Cerebellar cortex (tissue), 1 donor: ENCODE measurements at regions not wholly inside any gene's neighbourhood (a gene's known extent, or its start where the extent isn't known, plus 50 kb on each side); places are given as distances from the start of the nearest gene placed in this dataset.
"Not testable (repeated sequence)": the region's sequence is repeated elsewhere in the genome, so short reads cannot be mapped to it uniquely, and the experiment has no call there.

Experiments
- DNase-seq: peaks from one replicate; pipeline ENCODE4 v3.0.0-alpha.2; 2015; ENCODE audit warnings: low spot score

DNA sequence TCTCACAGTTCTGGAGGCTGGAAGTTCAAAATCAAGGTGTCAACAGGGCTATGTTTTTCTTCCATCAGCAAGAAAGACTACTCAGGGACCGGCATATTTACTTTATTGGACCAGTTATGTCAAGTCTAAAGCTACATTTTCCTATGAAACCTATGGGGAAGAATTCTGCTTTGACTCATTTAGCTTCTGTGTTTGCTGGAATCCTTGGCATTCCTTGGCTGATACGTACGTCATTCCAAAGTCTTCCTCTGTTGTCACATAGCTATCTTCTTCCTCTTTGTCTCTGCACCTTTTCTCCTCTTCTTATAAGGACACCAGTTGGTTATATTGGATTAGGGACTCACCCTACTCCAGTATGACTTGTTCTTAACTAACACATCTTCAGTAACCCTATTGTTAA is 137.4 kb upstream of the FBXO11 start:
- no peak for DNase-seq

DNA sequence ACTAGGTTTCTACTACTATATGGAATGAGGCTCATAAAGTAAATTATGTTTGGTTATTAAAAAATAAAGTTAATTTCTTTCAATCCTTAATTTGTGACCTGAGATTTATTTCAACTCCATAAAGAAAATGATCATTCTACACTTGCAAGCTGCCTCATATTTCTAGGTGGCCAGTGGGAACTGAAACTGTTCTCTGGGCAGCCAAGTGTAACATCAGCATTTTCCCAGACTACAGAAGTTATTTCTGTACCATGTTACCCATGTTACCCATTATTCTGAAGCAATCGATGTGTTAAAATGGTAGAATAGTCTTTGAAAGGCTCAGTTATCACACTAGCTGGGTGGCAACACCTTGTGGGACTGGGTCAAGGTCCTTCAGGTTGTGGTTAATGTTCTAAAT is 139.3 kb upstream of the FBXO11 start:
- DNase-seq = no peak

DNA sequence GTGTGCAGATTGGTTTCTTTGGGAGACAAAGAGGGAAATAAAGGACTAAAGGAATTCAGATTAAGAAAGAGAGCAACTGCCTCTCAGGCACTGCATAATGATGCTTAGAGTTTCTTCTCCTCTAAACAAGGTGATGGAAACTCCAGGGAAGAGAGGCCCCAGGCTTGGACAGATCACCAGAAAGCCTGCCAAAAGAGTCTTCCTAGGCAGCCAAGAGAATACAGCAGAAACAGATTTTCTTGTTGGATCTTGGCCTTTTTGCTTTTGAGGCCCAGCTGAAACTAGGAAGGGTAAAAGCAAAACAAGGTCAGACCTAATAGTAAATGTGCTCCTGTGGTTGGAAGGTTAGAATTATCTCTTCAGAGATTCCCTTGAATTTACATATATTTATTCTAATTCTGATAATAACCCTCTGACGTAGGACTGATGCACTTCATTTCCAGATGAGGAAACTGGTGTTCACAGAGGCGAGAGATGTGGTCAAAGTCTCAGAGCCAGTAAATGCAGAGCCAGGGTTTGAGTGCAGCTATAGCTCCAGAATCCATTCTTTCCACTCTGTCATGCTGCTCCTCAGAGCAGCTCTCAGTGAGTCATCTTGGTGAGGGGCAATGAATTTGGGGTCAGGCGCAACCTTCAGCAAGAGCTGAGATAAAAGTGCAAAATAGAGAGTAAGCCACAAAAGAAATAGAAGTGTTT is 142.3 kb upstream of the FBXO11 start:
- no peak for DNase-seq

DNA sequence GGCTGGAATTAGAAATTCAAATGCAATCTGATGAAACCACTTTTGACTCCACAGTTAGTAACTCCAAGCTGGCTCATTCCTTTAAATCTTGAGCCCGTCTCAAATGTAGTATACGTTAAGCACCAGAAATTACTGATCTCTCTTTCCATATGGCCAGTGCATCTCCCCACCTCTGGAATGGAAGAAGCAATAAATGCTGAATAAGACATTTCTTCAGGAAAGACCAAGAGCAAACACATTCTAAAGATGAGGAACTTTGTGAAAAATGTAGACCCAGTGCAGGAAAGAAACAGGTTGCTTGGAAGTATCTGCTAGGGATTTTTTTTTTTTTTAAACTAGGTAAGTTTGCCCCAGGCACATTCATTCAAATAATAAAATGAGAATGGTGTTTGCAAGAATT is 143.1 kb upstream of the FBXO11 start:
- DNase-seq = no peak

DNA sequence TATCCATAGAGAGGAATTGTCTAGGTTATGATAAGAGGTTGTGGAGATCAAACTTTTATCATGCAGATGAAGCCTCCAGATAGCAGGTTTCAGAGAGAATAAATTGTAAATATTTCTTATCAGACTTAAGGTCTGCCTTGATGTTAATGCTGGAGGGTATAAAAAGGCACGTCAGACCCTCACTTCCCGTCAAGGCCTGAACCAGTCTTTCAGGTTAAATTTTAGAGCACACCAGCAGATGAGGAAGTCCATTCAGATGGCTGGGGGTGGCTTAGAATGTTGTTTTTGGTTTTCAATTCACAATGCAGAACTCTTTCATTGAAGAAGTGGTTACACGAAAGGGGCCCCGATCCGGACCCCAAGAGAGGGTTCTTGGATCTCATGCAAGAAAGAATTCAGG is 144.4 kb upstream of the FBXO11 start:
- no peak for DNase-seq

DNA sequence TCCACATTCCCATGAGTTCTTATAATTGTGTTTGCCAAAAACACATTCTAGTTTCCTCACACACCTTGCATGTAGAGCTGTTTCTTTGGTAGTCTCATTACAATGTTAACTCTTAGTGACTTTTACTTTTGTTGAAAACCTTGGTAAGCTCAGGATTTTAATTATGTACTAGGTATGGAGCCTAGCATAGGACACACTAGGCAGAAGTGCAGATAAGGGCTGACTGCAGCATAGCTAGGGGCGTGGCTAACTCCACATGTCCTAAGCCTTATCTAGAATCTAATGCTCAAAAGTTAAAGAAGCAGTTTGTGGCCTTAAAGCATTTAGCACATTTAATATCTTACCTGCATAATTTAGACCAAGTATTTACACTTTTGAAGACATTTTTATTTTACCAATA is 153.7 kb upstream of the FBXO11 start:
- no peak for DNase-seq

DNA sequence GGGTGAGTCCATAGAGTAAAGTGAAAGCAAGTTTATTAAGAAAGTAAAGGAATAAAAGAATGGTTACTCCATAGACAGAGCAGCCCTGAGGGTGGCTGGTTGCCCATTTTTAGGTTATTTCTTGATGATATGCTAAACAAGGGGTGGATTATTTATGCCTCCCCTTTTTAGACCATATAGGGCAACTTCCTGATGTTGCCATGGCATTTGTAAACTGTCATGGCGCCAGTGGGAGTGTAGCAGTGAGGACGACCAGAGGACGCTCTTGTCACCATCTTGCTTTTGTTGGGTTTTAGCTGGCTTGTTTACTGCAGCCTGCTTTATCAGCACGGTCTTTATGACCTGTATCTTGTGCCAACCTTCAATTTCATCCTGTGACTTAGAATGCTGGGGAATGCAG is 155.4 kb upstream of the FBXO11 start:
- not testable (repeated sequence) for DNase-seq

DNA sequence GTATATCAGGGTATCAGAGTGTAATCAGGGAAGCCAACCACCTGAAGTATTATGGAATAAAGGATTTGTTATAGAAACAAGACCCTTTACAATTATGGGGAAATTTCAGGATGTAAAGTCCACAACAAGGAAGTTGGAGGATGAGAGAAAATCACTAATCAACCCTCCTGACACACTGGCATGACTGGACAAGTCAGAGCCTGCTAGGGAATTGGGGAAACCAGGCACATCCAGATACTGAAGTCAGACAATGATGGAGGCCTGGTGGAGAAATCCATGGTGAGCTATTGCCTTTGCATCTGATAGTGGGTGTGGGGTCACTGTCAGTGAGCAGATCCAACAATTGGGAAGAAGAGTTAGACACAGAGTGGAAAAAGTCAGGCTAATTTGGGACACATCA is 158.8 kb upstream of the FBXO11 start:
- no peak for DNase-seq

DNA sequence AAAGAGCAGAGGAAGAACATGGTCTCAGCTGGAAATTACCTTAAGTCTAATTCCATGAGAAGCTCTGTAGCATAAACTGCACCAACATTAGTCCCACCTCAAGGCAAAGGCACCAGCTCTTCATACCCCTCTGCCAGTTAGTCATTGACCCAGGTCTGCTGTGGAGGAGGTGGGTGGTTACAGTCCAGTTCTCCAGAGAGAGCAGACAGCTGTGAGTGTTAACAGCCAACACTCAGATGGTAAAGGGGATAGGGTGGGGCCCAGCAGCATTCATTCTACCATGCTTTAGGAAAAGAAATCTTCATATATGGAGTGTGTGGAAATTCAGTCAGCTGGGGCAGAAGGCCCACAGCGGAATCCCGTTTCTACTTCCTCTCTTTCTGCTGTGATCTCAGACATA is 159.7 kb upstream of the FBXO11 start:
- no peak for DNase-seq

DNA sequence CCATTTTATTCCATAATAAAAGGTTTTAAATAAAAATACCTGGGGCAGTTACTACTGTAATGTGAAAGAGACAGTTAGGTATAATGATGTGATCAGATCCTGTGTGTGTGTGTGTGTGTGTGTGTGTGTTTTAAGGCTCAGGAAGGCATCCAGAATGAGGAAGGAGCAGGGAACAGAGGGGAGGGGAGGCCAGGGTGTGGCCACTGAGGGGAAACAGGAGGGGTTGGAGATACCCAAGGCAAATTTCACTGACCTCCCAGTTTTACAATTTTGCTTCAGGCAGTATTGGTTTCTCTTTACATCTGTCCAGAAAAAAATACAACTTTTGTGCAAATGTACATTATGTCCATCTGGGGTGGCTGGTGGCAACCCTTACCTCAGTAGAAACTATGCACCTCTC is 163.5 kb upstream of the FBXO11 start:
- no peak for DNase-seq

DNA sequence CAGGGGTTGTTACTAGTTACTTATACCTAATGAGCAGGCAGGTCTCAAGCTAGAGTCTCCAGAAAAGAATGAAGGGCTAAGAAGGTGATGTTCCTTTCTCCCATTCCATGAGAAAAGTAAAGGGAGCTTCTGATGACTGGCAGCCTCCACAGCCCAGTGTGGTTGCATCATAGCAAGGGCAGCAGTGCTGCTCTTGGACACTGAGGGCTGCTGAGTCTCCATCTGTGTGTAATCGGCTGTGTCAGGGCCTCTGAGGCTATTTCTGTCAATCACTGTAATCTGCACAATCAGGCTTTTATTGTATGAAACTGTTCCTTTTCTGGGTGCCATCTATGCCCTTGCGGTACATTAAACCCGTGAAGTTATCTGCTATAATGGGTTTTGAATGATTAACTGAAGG is 164.1 kb upstream of the FBXO11 start:
- peak; percentile 15 for DNase-seq

DNA sequence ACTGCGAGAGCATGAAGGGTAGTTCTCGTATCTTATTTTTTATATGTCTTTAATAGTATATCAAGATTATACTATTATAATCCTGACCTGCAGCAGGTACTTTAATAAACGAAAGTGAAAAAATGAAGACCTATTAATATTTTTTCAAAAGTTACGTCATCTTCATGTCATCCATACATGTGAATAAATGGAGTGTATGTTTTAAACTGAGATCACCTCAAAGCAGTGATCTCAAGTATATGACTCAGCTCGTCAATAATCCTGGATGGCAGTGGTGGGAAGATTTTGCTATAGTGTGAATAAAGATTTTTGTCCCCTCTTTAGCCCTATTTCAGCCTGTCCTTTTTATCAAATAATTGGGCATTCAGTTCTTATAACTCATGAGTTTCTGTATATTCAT is 166.3 kb upstream of the FBXO11 start:
- DNase-seq = no peak

DNA sequence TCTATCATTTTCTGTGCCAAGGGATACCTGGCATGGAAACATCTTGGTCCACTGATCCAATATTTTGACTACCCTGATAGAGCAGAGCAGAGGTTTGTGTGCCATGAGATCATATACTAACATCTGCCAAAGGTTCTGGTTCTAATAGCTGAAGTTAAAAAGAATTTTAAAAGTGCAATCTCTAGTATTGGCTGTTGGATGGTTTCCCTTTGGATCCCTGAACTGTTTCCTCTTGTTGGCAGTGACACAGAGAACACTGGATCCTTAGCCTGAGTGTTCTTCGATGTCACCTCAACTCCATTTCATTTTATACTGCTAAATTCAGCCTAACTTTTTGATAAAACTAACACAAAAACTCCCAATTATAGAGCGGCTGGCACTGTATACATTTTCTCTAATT is 169.3 kb upstream of the FBXO11 start:
- no peak for DNase-seq

DNA sequence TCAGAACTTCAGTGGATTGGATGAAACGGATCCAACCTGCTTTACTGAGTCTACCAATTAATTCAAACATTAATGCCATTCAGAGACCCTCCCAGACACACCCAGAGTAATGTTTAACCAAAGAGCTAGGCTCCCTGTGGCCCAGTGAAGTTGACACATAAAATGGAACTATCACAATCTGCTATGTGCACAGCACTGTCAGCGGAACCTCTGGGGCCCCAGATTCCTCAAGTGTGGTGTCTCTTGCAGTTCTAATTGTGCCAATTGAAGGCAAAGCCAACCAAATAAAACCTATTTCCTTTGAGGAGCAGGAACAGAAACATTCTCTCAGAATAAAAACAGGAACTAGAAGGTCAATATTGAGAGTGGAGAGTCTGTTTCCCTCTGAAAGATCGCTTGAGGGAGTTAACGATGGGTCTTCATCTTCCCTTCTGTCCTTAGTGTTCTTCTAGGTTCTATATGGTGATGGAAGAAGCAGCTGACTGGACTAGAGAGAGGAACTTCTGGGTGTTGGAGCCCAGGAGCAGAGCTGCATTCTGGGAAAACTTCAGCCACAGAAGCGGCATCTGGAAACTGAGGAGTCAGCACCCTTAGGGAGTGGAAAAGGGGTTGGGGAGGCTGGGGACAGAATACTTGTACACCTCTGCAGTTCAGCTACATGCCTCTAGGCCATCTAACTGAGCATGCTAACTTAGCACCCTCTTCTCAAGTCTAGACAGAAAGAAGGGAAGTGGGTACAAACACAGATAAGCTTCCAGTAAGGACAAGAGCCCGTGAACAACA is 174.4 kb upstream of the FBXO11 start:
- DNase-seq = no peak

DNA sequence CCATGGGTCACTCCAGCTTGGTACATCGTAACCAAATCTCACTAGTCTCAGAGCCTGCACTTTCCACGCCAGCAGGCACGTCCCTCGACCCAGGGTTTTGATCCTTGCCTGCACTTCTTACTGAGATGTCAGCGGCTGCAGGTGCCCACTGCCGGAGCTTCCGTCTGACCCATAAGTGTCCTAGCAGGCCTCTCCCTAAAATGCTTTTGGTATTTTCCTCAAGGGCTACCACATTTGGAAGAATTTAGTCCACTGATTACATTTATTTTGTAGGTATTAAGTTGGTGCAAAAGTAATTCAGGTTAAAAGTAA is 175.0 kb upstream of the FBXO11 start:
- no peak for DNase-seq

DNA sequence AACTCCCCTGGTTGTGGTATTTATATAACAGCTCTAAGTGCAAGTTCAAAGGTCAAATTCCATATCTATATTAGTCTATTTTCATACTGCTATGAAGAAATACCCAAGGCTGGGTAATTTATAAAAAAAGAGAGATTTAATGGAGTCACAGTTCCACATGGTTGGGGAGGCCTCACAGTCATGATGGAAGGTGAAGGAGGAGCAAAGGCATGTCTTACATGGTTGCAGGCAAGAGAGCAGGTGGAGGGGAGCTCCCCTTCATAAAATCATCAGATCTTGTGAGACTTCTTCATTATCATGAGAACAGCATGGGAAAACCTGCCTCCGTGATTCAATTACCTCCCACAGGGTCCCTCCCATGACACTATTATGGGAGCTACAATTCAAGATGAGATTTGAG is 179.6 kb upstream of the FBXO11 start:
- no peak for DNase-seq

DNA sequence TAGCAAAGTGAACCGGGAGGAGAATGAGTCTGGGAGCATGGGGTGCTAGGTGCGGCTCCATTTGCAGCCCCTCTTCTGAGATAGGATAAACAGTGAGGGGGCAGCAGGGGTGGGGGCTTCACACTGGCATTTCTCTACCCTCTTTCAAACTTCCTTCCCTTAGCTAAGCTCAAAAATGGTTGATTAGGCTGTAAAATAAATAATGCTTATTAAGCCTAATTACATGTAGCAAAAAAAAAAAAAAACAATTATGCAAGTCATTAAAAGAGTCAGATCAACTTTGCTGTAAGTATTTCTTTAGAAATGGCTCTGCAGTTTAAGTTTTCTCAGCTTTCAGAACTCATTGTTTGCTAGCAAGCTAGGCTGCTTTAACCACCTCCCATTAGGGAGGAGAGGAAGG is 182.7 kb upstream of the FBXO11 start:
- no peak for DNase-seq

DNA sequence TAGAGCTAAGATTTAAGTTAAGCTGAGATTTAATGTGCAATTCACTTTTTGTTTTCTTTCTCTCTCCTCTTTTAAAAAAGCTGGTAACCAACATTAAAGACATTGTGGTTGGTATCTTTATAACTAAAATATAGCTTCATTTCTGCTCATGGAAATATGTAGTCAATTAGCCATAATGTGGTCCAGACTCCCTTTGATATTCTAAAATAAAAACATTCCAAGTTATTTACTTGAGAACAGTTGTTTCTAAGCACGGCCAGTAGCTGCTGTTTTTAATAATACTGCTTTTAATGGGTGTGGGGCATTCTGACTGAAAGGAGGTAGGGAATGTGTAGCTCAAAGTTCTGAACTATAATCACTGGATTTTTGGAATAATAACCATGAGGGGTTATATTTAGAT is 183.3 kb upstream of the FBXO11 start:
- no peak for DNase-seq

DNA sequence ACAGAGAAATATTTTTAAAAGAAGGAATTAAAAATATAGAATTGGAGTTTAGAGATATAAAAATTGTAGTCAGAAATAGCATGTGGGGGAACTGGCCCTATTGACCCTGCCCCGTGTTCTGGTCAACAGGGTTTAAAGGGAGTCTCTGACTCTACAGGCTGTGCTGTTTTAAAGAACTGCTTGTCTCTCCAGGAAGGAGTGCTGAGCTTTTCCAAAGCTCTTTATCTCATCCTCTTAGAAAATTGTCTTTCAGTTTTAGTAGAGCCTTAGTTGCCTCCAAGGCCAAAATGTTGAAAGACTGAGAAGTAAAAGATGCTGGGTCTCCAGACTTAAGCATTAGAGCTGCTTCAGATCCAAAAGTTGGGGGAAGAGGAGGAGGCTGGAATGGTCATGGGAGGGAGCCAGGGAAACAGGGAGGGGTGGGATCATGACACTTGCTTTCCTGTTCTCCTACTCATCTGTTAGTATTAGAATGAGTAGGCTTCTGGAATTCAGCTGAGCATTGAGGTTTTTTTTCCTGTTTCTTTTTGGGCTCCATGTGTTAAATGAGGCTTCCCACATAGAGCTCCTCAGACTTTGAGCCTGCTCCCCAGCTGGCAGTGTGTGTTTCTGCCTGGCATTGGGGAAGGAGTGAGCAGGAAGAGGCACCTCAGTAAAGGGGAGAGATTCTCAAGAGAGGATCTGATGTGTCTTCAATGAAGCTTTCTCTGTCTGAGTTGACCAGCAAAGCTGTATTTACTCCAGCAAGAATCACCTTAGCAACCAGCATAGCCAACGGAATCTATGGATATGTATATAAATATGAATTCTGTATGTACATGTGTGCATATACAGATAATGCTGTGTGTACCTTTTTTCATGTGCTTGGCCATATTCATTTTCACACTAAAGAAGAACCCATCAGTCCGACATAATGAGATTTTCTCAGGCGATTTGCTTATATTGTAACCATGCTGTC is 186.8 kb upstream of the FBXO11 start:
- no peak for DNase-seq

DNA sequence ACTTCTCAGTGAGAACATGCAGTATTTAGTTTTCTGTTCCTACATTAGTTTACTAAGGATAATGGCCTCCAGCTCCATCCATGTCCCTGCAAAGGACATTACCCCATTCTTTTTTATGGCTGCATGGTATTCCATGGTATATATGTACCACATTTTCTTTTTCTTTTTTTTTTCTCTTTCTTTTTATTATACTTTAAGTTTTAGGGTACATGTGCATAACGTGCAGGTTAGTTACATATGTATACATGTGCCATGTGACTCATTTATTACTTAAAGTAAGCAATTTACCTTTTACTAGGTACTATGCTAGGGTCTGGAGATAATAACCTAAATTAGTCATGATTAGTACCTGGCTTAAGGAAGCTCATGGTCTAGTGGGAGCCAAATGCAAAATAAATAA is 190.5 kb upstream of the FBXO11 start:
- not testable (repeated sequence) for DNase-seq

DNA sequence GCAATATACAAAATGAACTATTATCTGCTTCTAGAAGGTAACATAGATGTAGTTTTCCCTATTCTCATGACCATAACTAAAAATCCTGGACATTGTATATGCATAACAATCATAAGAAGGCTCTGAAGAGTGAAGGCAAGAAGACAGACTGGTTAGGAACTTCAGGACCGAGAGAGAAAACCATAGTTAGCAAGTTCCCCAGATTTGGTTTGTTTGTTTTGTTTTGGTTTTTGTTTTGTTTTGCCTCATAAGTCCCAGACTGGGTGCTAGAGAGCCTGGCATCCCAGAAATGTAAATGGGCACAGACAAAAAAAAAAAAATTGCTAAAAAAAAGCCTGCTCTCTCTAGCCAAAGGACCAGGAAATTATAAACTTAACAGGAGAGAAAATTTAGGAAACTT is 192.2 kb upstream of the FBXO11 start:
- no peak for DNase-seq

DNA sequence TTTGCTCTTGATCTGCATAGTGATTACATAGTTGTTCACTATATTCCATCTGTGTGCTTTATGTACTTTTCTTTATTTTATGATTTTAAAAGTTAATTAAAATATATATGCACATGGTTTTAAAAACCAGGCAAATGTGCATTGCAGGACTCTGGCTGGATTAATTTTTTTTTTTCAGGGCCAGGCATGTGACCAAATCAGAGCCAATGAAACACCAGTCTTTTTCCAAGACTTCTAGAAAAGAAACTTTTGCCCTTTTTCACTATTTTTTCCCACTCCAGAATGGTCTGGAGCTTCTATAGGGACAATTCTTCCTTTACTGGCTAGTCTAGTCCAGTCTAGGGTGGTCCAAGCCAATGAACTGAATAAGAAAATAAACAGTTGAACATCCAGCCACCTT is 198.1 kb upstream of the FBXO11 start:
- DNase-seq = no peak

DNA sequence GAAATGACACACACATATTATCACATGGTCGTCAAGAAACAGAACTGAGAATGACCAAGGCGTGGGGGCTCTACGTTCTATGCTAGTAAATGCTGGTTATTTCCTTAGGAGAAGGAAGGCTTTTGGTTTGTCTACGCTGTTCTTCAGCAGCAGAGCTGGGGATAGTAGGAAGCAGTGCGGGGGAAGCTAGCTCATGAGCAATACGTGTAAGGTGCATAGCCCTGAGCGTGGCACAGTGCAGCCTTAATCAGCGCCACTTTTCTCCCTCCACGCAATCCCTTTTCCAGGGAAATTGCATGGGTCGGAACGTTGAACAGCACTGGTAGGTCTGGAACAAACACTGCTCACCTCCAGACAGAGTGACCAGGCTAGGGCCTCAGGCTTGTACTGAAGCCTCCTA is 199.6 kb upstream of the FBXO11 start:
- no peak for DNase-seq
